ENCODE measurements at regions not wholly inside any gene's neighbourhood (a gene's known extent, or its start where the extent isn't known, plus 50 kb on each side); places are given as distances from the start of the nearest gene placed in this dataset.

- TF ChIP-seq CTCF (conservative IDR thresholded peaks at IDR 0.05 in 1 of 2, IDR thresholded peaks at IDR 0.05 in 1 of 2; ENCODE audit: low read depth in 1 of 2, low read length in 2 of 2) = no peak
- no peak for TF ChIP-seq EZH2 (IDR thresholded peaks at IDR 0.05; ENCODE audit: low read length, missing control alignments)
Observed at GRCh38 chr4:136829280-136829679, 703.0 kb downstream of the PCDH18 start.

All from fibroblast of lung (primary cell).